ENCODE measurements at regions not wholly inside any gene's neighbourhood (a gene's known extent, or its start where the extent isn't known, plus 50 kb on each side); places are given as distances from the start of the nearest gene placed in this dataset.

DNA sequence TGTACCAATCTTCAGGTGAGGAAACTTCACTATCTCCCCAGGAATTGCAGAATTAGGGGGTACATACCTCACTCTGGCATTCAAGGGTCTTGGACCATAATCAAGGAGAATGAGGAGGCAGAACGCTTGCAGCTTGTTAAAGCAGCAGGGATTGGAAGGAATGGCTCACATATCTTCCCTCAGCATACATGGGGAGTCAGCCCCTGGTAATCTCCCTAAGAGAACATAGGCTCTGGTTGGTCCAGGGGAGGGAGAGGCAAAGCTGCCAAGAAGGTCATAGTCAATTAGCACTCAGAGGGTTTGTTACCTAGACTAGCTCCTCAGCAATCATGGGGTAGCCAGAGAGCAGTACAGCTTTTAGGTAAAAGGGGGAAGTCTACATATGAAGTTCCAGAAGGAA lies 256.8 kb downstream of the INSC start:
- TF ChIP-seq, protein P1, sequence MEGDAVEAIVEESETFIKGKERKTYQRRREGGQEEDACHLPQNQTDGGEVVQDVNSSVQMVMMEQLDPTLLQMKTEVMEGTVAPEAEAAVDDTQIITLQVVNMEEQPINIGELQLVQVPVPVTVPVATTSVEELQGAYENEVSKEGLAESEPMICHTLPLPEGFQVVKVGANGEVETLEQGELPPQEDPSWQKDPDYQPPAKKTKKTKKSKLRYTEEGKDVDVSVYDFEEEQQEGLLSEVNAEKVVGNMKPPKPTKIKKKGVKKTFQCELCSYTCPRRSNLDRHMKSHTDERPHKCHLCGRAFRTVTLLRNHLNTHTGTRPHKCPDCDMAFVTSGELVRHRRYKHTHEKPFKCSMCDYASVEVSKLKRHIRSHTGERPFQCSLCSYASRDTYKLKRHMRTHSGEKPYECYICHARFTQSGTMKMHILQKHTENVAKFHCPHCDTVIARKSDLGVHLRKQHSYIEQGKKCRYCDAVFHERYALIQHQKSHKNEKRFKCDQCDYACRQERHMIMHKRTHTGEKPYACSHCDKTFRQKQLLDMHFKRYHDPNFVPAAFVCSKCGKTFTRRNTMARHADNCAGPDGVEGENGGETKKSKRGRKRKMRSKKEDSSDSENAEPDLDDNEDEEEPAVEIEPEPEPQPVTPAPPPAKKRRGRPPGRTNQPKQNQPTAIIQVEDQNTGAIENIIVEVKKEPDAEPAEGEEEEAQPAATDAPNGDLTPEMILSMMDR (IDR thresholded peaks at IDR 0.05; ENCODE audit: control insufficient read depth, extremely low read depth, insufficient read depth) = no peak
- DNase-seq (ENCODE audit: low read depth) = no peak
- no peak overlapping the region for H3K4me3 ChIP-seq (ENCODE audit: low read depth, low read length)

DNA sequence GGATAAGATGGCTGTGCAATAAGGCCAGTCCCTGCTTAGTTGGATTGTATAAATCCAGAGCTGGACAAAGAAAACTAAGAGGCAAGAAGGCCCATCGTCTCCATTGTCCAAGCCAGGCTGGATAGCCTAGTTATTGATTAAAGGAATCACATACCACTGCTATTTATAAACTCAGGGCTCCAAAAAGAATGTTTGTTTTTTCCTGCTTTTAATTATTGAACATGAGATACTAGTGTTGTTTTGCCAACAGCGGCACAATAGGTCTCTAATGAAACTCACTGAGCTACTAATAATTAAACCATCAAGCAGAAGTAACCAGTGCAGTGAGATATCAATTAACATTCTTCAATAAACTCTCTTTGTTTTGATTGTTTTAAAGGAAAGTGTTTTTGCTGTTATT lies 259.7 kb downstream of the INSC start:
- no peak overlapping the region for H3K4me3 ChIP-seq (ENCODE audit: low read depth, low read length)
- DNase-seq (ENCODE audit: low read depth) = no peak
- TF ChIP-seq, protein P1 (IDR thresholded peaks at IDR 0.05; ENCODE audit: control insufficient read depth, extremely low read depth, insufficient read depth) = no peak

DNA sequence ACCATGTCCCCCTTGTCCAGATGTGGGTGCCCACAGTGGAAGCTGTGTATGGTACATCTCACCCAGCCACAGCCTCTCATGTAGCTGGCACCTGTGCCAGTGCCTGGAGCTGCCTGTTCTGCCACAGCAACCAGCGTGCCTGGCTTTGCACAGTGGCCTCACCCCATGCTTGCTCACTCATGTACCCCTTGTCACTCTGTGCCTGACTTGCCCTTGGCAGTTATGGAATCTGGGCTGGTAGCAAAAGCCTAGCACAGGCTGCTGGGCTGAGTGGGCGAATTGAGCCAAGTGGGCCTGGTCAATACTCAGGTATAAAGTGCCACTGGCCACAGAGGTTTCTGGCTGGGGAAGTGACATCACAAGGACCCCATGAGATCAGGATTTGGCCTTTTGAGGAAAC lies 264.2 kb downstream of the INSC start:
- DNase-seq (ENCODE audit: low read depth) = no peak
- TF ChIP-seq, protein P1 (IDR thresholded peaks at IDR 0.05; ENCODE audit: control insufficient read depth, extremely low read depth, insufficient read depth) = no peak
- no peak overlapping the region for H3K4me3 ChIP-seq (ENCODE audit: low read depth, low read length)

DNA sequence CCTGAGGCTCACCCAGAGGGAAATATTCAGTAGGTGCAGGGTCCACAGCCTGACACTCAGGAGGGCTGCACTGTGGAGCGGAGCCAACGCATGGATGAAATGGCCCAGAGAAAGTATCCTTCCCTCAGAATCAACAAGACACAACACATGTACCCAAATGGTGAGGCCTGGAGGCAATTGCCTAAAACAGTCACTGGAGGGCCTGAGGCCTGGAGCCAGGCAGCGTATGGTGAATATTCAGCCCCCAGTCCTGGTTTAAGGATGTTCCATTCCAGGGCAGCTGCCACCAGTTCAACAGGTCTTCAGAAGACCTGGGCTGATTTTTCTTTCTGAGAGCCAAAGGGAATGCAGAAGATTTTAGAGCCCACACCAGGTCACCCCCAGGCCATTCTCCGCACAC lies 264.8 kb downstream of the INSC start:
- H3K4me3 ChIP-seq (ENCODE audit: low read depth, low read length) = no peak overlapping the region
- TF ChIP-seq, protein P1 (IDR thresholded peaks at IDR 0.05; ENCODE audit: control insufficient read depth, extremely low read depth, insufficient read depth) = no peak
- no peak for DNase-seq (ENCODE audit: low read depth)

DNA sequence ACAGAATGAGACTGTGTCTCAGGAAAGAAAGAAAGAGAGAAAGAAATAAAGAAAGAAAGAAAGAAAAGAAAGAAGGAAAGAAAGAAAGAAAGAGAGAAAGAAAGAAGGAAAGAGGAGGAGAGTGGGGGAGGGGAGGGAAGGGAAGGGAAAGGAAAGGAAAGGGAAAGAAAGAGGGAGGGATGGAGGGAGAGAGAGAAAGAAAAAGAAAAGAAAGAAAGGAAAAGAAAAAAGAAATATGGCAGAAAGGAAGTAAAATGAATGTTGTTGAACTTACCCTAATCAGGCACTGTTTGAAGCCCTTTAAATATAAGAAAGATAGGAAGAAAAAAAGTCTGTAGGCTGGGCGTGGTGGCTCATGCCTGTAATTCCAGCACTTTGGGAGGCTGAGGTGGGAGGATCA lies 276.1 kb downstream of the INSC start:
- no peak overlapping the region for H3K4me3 ChIP-seq (ENCODE audit: low read depth, low read length)
- TF ChIP-seq, protein P1 (IDR thresholded peaks at IDR 0.05; ENCODE audit: control insufficient read depth, extremely low read depth, insufficient read depth) = no peak
- DNase-seq (ENCODE audit: low read depth) = no peak

DNA sequence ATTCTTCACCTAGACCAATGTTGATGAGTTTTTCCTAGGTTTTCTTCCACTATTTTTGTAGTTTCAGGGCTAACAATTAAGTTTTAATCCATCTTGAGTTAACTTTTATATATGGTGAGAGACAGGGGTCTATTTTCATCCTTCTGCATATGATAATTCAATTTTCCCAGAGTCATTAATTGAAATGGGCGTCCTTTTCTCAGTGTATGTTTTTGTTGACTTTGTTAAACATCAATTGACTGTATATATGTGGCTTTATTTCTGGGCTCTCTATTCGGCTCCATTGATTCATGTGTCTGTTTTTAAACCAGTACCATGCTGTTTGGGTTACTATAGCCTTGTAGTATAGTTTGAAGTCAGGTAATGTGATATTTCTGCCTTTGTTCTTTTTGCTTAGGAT lies 282.1 kb downstream of the INSC start:
- TF ChIP-seq, protein P1 (IDR thresholded peaks at IDR 0.05; ENCODE audit: control insufficient read depth, extremely low read depth, insufficient read depth) = no peak
- no peak overlapping the region for H3K4me3 ChIP-seq (ENCODE audit: low read depth, low read length)
- DNase-seq (ENCODE audit: low read depth) = no peak

DNA sequence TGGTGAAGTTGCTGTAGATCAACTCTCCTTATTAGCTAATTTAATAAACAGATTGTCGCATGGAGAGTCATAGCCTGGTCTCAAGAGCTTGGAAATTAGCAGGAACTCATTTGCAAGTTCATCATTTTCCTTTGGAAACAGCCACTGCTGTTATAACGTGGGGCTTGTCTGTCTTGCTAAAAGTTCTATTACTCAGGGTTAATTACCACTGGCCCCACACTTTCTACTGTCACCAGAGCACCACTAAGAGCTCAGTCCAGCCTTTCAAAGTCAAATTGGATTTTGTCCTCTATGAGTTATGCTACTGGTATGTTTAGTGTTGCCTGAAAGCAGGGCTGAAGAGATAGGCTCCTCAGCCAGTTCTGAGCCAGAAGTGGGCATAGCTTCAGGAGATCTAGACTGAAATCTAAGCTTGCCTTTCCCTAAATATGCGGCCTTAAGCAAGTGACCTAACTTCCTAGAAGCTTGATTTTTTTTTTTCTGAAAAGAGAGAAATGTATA lies 292.2 kb downstream of the INSC start:
- no peak overlapping the region for H3K4me3 ChIP-seq (ENCODE audit: low read depth, low read length)
- TF ChIP-seq, protein P1 (IDR thresholded peaks at IDR 0.05; ENCODE audit: control insufficient read depth, extremely low read depth, insufficient read depth) = no peak
- no peak for DNase-seq (ENCODE audit: low read depth)
